Stimulated activated CD8-positive, alpha-beta memory T cell treated with anti-CD3 and anti-CD28 coated beads, Interleukin-7, amount 100 ng/mL, for 48 hours (primary cell): ENCODE measurements at regions not wholly inside any gene's neighbourhood (a gene's known extent, or its start where the extent isn't known, plus 50 kb on each side); places are given as distances from the start of the nearest gene placed in this dataset.

Experiments used
- DNase-seq, 2 donors: peaks; one replicate each; pipeline ENCODE4 v3.0.0-alpha.2; 2020; ENCODE audit warnings: low read depth in 1 of 2; ENCODE audit errors: extremely low read depth in 1 of 2

- no peak for DNase-seq
Measured at GRCh38 chr4:56243107-56243506, 144.2 kb downstream of the AASDH start.

GRCh38 chr4:56241500-56241899 lies 145.8 kb downstream of the AASDH start:
- DNase-seq: no peak

DNA sequence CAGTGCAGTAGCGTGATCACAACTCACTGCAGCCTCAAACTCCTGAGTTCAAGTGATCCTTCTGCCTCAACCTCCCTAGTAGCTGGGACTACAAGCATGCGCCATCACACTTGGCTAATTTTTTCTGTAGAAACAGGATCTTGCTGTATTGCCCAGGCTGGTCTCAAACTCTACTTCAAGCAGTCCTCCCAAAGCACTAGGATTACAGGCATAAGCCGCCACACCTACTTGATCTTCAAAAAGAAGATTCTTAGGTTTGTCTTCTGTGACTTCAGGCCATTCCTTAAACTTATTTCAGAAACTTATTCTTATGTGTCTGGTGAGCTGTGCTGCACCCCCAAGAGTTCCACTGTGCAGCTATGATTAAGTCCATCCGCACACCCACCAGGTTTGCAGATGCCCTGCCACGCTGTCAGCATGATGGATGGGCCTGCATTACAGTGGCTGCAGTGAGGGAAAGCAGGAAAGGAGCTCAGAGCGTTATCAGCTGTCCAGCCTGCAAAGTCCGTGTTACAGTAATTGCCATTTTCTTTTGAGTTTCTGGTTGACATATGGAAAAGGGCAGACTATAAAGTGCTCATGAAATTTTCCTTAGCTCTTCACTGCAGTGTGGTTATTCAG lies 146.6 kb downstream of the AASDH start:
- no peak for DNase-seq

GRCh38 chr4:56238251-56238650 lies 149.0 kb downstream of the AASDH start:
- no peak for DNase-seq

DNA sequence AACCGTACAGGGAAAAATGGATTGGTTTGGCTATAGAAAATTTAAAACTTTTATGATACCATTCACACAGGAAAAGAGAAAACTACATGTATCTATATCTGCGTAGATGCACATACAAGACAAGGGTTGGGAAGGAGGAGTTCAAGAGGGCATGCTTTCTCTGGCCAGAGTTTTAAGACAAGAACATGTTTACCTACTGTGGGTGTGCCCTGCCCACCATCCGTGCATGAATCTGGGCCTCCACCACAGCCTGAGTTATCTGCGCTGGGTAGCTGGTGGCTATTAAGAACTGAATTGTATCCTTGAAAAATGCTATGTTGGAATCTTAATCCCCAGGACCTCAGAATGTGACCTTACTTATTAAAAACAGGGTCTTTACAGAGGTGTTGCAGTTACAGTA lies 151.6 kb downstream of the AASDH start:
- DNase-seq: no peak

DNA sequence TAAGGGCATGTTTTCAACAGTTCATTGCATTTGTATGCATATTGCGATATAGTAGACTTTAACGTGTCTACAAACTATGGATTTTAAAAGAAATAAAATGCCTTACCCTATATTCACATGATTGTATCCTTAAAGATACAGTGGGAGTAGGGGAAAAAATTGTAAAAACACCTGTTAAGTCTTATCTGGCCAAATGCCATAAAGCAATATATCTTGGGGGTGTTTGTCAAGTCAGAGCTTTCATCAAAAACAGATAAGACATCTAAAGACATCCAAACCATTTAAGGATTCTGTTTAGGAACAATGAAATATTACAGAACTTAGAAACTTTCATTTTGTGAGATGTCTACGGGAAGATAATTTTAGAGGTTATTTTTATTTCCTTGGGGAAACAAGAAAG lies 152.3 kb downstream of the AASDH start:
- DNase-seq: no peak

DNA sequence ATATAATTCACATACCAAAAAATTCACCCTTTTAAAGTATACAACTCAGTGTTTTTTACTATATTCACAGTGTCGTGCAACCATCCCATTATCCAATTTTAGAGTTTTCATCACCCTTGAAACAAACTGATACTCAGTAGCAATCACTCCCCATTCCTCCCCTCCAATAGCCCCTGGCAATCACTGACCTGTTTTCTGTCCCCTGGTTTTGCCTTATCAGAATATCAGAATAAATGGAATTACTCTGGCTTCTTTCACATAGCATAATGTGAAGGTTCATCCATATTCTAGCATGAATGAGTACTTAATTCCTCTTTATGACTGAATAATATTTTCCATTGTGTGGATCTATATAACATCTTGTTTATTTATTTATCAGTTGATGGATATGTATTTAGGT lies 153.2 kb downstream of the AASDH start:
- DNase-seq: no peak

- no peak for DNase-seq
Measured at GRCh38 chr4:56231410-56231809, 155.9 kb downstream of the AASDH start.

DNA sequence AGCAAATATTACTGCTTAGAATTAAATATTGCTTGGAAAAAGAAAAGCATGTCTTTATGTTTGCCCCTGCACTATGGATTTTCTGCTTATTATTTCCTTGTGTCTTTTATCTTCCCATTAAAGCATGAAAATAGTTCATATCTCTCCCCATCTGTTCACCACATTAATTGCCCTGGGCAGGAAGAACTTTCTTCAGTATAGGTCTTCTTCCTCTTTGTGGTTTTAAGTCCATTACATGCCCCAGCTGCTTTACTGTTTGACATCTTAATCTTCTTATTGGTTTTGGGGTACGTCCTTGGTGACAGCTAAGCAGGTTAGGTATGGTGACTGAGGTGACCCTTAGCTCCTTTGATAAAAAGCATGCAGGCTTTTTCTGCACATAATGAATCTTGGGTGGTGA lies 157.3 kb downstream of the AASDH start:
- DNase-seq: no peak

DNA sequence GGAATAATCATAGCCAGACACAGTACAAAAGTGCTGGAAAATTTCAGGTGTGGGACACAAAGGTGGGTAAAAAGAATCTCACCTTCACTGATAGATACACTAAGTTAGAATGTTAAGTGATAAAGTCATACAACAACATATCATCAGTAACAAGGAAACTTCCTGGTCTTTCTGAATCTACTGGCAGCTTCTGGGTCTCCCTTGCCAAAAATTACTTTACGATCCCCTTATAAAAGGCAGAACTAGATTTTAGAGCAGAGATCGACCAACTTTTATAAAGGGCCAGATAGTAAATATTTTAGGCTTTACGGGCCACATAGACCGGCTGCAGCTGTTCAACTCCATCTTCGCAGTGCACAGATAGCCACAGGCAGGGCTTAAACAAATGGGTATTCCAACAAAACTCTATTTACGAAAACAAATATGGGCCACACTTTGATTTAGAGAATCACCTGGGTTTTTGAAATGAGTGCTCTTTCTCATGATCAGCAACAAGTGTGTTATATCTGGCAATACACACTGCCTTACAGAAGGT lies 159.9 kb downstream of the AASDH start:
- DNase-seq: no peak

GRCh38 chr4:56226579-56226978 lies 160.7 kb downstream of the AASDH start:
- DNase-seq: no peak

DNA sequence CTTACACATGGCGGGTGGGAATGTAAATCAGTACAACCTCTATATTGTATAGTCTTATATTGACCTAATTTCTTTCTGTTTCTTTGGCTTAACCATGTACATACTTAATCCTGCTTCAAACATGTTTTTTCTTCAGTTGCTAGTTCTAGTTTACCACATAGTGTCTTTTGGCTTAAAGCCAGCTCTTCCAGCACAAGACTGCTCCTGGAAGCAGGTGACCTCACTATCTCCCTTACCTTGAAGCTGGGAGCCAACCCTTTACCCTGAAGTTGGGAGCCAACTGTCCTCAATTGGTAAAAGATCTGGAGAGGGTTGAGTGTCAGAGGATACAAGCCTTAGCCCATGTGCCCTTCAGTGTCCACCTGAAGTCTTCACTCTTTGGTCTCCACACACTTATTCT lies 162.7 kb downstream of the AASDH start:
- DNase-seq: no peak

DNA sequence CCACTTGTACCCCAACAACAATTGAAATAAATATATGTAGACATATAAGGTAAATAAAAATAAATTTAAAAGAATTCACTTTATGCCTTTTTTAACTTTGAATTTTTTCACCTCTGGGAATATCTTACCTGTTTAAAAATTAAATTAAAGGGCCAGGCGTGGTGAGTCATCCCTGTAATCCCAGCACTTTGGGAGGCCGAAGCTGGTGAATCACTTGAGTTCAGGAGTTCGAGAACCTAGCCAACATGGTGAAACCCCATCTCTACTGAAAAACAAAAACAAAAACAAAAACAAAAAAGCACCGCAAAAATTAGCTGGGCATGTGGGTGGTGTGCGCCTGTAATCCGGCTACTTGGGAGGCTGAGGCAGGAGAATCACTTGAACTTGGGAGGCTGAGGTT lies 164.8 kb downstream of the AASDH start:
- DNase-seq: no peak

- DNase-seq: no peak
Measured at GRCh38 chr4:56220261-56220660, 167.0 kb downstream of the AASDH start.

GRCh38 chr4:56219447-56219846 lies 167.8 kb downstream of the AASDH start:
- DNase-seq: no peak

DNA sequence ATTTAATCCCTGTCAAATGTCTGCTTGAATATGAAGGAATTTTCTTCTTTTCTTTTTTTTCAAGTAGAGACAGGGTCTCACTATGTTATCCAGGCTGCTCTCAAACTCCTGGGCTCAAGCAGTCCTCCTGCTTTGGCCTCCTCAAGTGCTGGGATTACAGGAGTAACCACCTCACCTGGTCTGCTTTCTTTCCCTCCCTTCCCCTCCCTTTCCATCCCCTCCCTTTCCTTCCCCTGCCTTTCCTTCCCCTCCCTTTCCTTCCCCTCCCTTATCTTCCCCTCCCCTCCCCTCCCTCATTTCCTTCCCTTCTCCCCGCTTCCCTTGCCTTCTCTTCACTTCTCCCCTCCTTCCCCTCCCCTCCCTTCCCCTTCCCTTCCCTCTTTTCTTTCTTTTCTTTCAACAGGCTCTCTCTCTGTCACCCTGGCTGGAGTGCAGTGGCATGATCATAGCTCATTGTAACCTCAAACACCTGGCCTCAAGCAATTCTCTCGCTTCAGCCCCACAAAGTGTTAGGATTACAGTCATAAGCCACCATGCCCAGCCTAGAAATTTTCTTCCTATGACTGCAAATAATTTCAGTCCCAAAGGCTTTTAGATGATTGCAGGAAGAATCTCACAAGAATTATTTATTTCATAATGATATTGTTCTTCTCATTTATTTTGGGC lies 168.9 kb downstream of the AASDH start:
- no peak for DNase-seq

DNA sequence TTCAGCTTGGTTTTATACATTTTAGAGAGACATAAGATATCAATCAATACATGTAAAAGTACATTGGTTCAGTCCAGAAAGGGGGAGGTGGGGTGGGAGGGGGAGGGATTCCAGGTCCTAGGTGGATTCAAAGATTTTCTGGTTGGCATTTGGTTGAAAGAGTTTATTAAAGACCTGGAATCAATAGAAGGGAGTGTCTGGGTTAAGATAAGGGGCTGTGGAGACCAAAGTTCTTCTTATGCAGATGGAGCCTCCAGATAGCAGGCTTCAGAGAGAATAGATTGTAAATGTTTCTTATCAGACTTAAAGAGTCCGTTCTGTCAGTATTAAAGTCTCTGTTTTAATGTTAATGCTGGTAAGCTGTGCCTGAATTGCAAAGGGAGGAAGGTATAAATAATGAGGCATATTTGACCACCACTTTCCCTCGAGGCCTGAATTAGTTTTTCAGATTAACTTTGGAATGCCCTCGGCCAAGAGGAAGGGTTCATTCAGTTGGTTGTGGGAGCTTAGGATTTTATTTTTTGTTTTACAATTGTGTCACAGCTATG lies 169.9 kb downstream of the AASDH start:
- no peak for DNase-seq

DNA sequence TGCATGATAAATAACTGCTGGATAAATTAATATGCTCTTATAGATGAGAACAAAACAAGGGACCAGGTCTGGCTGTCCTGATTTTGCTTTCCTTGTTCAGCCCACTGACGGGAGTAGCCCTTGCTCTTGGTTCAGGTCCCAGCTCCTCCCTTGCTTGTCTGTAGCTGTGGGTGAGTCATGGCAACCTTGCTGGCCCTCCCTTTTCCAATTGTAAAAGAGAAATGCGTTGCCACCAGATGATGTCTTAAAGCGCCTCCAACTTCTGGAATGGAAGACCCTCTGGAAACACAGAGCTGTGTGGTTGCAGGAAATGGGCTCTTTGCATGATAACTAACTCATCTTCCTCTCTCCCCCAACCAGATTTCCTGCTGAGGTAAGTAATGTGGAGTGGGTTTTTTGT lies 171.4 kb downstream of the AASDH start:
- DNase-seq: no peak

GRCh38 chr4:56215141-56215783 lies 172.0 kb downstream of the AASDH start:
- no peak for DNase-seq

- no peak for DNase-seq
Measured at GRCh38 chr4:56213543-56213942, 173.7 kb downstream of the AASDH start.

DNA sequence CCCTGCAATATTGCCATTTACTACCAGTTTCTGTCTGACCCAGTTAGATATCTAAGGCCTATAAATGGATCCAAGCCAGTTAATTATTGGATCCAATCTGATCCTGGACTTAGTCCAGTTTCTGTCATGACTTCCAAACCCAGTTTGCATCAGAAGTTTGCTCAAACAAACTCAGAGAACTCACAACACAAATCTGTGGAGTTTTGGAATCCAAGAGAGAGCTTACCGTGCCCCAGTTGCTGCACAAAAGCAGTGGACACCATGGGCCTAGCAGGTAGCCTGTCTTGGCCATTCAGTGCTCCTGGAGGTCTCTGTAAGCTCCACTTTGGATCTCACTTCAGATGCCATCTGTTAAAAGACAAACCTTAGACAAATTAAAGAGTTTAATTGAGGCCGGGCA lies 174.5 kb downstream of the AASDH start:
- no peak for DNase-seq

GRCh38 chr4:56211202-56211601 lies 176.1 kb downstream of the AASDH start:
- no peak for DNase-seq
